Neural progenitor cell (in vitro differentiated cells): ENCODE measurements at regions not wholly inside any gene's neighbourhood (a gene's known extent, or its start where the extent isn't known, plus 50 kb on each side); places are given as distances from the start of the nearest gene placed in this dataset.

Experiments used
- EZH2 ChIP-seq: fragments of 200-600 bp; sonication (generic); IDR thresholded peaks from 2 replicates; pipeline ENCODE4 v1.6.1; 2017; ENCODE audit warnings: antibody characterized with exemption, mild to moderate bottlenecking, moderate library complexity
- TF ChIP-seq, protein P1 (sequence below): fragments of 200-600 bp; sonication (generic); IDR thresholded peaks from 2 replicates; pipeline ENCODE4 v1.5.1; 2017; ENCODE audit warnings: antibody characterized with exemption, mild to moderate bottlenecking

DNA sequence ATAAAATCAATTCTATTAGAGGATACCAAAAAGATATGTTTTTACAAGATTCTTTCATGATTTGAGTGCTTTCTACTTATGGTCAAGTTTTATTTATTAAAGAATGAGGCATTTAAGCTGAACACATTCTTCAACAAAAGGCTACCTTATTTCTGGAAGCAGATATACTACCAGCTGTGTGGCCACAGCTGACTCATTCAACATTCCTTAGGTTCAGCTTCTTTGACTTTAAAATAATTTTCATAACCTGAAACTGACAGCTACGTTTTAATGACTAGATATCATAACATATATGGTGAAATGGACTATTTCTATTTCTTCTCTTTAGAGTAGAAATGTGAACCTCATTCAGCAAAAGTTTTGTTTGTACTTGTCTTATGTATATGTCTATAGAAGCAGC, 414.2 kb upstream of the SEMA3C start:
- TF ChIP-seq, protein P1, sequence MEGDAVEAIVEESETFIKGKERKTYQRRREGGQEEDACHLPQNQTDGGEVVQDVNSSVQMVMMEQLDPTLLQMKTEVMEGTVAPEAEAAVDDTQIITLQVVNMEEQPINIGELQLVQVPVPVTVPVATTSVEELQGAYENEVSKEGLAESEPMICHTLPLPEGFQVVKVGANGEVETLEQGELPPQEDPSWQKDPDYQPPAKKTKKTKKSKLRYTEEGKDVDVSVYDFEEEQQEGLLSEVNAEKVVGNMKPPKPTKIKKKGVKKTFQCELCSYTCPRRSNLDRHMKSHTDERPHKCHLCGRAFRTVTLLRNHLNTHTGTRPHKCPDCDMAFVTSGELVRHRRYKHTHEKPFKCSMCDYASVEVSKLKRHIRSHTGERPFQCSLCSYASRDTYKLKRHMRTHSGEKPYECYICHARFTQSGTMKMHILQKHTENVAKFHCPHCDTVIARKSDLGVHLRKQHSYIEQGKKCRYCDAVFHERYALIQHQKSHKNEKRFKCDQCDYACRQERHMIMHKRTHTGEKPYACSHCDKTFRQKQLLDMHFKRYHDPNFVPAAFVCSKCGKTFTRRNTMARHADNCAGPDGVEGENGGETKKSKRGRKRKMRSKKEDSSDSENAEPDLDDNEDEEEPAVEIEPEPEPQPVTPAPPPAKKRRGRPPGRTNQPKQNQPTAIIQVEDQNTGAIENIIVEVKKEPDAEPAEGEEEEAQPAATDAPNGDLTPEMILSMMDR: no peak
- no peak for TF ChIP-seq EZH2
